Osteoblast (primary cell): ENCODE measurements at regions not wholly inside any gene's neighbourhood (a gene's known extent, or its start where the extent isn't known, plus 50 kb on each side); places are given as distances from the start of the nearest gene placed in this dataset.
"Not testable (repeated sequence)": the region's sequence is repeated elsewhere in the genome, so short reads cannot be mapped to it uniquely, and the experiment has no call there.

Source experiments
- DNase-seq: peaks from one replicate; pipeline ENCODE4 v3.0.0; 2011; ENCODE audit warnings: low spot score, mixed read lengths; ENCODE audit not compliant: insufficient read length; ENCODE audit errors: missing footprints
- H2AFZ ChIP-seq: 2 replicates; pipeline ENCODE4 v1.6.0; 2011; ENCODE audit warnings: mild to moderate bottlenecking, low read length
- H3K27ac ChIP-seq: 2 replicates; pipeline ENCODE4 v1.5.1; 2011; ENCODE audit warnings: mild to moderate bottlenecking, low read depth, low read length, moderate library complexity
- H3K27me3 ChIP-seq: 2 replicates; pipeline ENCODE4 v1.6.0; 2012; ENCODE audit warnings: mild to moderate bottlenecking, control low read depth, inconsistent platforms, low read length, moderate library complexity; ENCODE audit not compliant: insufficient read depth
- H3K36me3 ChIP-seq: 2 replicates; pipeline ENCODE4 v1.5.1; 2011; ENCODE audit warnings: mild to moderate bottlenecking, low read length, control low read depth, moderate library complexity; ENCODE audit not compliant: insufficient read depth
- H3K4me1 ChIP-seq: 2 replicates; pipeline ENCODE4 v1.5.1; 2011; ENCODE audit warnings: mild to moderate bottlenecking, low read length, control low read depth, moderate library complexity; ENCODE audit not compliant: insufficient read depth
- H3K4me2 ChIP-seq: 2 replicates; pipeline ENCODE4 v1.6.0; 2011; ENCODE audit warnings: mild to moderate bottlenecking, low read length; ENCODE audit not compliant: insufficient read depth
- H3K4me3 ChIP-seq: fragments of 200-600 bp; sonication (generic); 3 replicates; pipeline ENCODE4 v1.5.1; 2012; ENCODE audit warnings: mild to moderate bottlenecking, low read length, inconsistent platforms; ENCODE audit not compliant: insufficient read depth
- H3K79me2 ChIP-seq: 2 replicates; pipeline ENCODE4 v1.6.0; 2012; ENCODE audit warnings: mild to moderate bottlenecking, low read length, control low read depth, inconsistent platforms; ENCODE audit not compliant: insufficient read depth
- H3K9me3 ChIP-seq: 2 replicates; pipeline ENCODE4 v1.5.1; 2011; ENCODE audit warnings: low read depth, low read length, control low read depth
- H4K20me1 ChIP-seq: 2 replicates; pipeline ENCODE4 v1.6.0; 2012; ENCODE audit warnings: mild to moderate bottlenecking, low read length, control low read depth; ENCODE audit not compliant: insufficient read depth
- CTCF ChIP-seq: IDR thresholded peaks from 2 replicates; pipeline ENCODE4 v1.5.1; 2011; ENCODE audit warnings: mild to moderate bottlenecking, low read depth, low read length, moderate library complexity; ENCODE audit errors: extremely low read depth

GRCh38 chr7:114341648-114342047 lies 73.0 kb upstream of the FOXP2 start:
- no peaks in the 10 kb centered on the region for H3K79me2 ChIP-seq
- no peak overlapping the region for H3K4me2 ChIP-seq
- DNase-seq = no peak
- no peaks in the 10 kb centered on the region for H3K27me3 ChIP-seq
- TF ChIP-seq CTCF = no peak
- H3K9me3 ChIP-seq = no peaks in the 10 kb centered on the region
- H3K4me3 ChIP-seq = no peak overlapping the region
- H3K4me1 ChIP-seq = no peaks in the 10 kb centered on the region
- H4K20me1 ChIP-seq = no peaks in the 10 kb centered on the region
- no peak overlapping the region for H3K27ac ChIP-seq
- H3K36me3 ChIP-seq = no peaks in the 10 kb centered on the region
- no peak overlapping the region for H2AFZ ChIP-seq

GRCh38 chr7:114334989-114335388 lies 79.6 kb upstream of the FOXP2 start:
- H3K9me3 ChIP-seq = no peaks in the 10 kb centered on the region
- H3K27ac ChIP-seq = no peak overlapping the region
- no peaks in the 10 kb centered on the region for H3K36me3 ChIP-seq
- no peaks in the 10 kb centered on the region for H3K79me2 ChIP-seq
- H4K20me1 ChIP-seq = no peaks in the 10 kb centered on the region
- no peak for DNase-seq
- no peak for TF ChIP-seq CTCF
- no peaks in the 10 kb centered on the region for H3K4me1 ChIP-seq
- H3K4me2 ChIP-seq = no peak overlapping the region
- H3K27me3 ChIP-seq = no peaks in the 10 kb centered on the region
- no peak overlapping the region for H3K4me3 ChIP-seq
- no peak overlapping the region for H2AFZ ChIP-seq

GRCh38 chr7:114329458-114329857 lies 85.2 kb upstream of the FOXP2 start:
- DNase-seq, H3K9me3 ChIP-seq: not testable (repeated sequence)

GRCh38 chr7:114317450-114318098 lies 97.0 kb upstream of the FOXP2 start:
- no peak for TF ChIP-seq CTCF
- Histone ChIP-seq H2AFZ (no peak overlapping the region), H3K27ac (no peak overlapping the region), H3K27me3 (no peaks in the 10 kb centered on the region), H4K20me1 (no peaks in the 10 kb centered on the region), H3K4me3 (no peak overlapping the region), H3K4me2 (no peak overlapping the region), H3K9me3 (no peaks in the 10 kb centered on the region), H3K4me1 (no peaks in the 10 kb centered on the region), H3K79me2 (no peaks in the 10 kb centered on the region), H3K36me3 (no peaks in the 10 kb centered on the region)
- no peak for DNase-seq

More at GRCh38 chr7:114329458-114329857, 85.2 kb upstream of the FOXP2 start:
- not testable (repeated sequence) for H3K4me3 ChIP-seq, H3K27ac ChIP-seq, H2AFZ ChIP-seq, H3K79me2 ChIP-seq, H3K4me1 ChIP-seq, H3K4me2 ChIP-seq, H3K36me3 ChIP-seq, H4K20me1 ChIP-seq, H3K27me3 ChIP-seq
